NCI-H1694 treated with DMSO at 0.1 percent for 48 hours (cell line): ENCODE measurements at regions not wholly inside any gene's neighbourhood (a gene's known extent, or its start where the extent isn't known, plus 50 kb on each side); places are given as distances from the start of the nearest gene placed in this dataset.
"Not testable (repeated sequence)": the region's sequence is repeated elsewhere in the genome, so short reads cannot be mapped to it uniquely, and the experiment has no call there.

Experiments
- DNase-seq: peaks from one replicate; lab custom pipeline; 2025; lab: John Stamatoyannopoulos, UW

DNA sequence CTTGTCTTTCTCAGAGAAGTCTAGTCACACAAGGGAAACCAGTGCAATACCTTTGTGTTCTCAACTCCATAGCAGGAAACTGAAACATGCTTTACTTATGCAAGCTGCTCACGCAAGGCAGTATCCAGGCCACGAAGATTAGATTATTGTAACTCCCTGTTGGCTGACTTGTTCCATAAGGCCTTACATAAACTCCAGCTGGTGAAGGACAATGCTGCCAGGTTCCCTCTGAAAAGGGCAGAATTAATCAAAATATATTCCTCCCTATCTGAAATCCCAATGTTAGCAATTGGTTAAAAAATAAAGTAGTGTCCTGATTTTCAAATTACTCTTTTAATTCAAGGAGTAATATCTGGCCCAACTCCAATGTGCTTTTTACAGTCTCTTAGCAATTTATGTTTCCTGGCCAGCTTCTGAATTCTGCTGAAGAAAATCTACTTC, 966.6 kb downstream of the HACE1 start:
- peak; percentile 3 for DNase-seq

DNA sequence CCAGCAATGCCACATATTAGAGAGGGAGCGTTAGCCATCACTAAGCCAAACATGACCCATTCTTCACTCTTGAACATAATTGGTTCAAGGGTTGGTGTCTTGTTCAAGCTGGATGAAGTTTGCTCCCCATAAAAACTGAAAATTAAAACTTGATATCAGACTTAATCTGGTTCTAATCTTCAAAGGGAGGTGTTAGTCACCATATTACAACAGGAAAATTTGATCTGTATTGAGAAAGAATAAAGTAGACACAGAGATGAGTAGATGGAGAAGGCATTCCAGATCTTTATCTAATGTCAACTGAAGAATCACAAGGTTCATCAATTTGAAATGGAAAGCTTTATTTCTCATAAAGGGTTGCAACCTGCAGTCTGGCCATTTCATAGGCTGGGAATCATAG, 972.8 kb downstream of the HACE1 start:
- no peak for DNase-seq

DNA sequence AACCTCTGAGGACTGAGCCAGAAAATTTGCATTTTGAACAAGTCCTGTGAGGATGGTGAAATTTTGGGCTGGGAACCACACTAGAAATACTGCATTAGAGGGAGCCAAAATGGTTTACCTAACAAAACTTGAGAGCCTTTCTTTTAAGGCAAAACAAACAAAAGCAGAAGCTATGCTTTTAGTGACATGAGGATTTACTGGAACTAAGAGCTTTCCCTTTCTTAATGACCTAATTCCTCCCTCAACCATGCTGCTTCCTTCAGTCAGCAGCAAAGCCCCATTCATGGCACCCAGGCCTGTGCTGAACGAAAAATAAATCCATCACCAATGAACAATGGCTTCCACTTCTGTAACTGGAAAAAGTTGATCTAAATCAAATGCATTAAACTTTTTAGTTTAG, 974.3 kb downstream of the HACE1 start:
- DNase-seq = no peak

DNA sequence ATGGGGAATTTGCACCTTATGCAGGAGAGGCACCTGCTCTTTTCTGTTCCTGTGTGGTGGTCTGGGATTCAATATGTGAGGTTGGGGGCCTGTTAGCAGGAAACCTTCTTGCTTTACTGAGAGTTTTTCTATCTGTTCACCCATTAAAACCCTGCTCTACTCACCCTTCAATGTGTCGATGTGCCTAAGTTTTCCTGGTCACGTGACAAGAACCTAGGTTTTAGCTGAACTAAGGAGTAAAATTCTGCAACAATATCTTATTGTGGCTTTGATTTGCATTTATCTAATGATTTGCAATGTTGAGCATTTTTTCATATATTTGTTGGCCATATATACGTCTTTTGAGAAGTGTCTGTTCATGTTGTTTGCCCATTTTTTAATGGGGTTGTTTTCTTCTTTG, 979.9 kb downstream of the HACE1 start:
- DNase-seq = no peak

DNA sequence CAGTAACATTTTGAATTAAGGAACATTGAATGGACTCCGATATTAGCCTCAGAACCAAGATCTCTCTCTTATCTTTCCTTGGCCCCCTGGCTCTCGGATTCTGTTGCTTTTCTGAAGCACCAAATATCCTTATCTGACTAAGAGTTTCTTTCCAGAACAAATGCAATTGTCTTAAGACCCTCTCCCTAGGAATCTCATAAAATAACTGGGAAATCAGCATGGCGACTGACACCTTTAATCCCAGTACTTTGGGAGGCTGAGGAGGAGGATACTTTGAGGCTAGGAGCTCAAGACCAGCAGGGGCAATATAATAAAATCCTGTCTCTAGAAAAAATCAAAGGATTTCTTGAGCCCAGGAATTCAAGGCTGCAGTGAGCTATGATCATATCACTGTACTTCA, 984.5 kb downstream of the HACE1 start:
- no peak for DNase-seq

DNA sequence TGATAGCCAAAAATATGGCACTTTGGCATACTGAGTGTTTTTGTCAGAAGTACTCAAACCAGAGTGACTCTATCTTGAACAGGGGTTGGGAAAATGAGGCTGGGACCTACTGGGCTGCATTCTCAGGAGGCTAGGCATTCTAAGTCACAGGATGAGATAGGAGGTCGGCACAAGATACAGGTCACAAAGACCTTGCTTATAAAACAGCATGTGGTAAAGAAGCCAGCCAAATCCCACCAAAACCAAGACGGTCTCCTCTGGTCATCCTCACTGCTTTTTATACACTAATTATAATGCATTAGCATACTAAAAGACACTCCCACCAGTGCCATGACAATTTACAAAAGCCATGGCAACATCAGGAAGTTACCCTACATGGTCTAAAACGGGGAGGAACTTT, 985.1 kb downstream of the HACE1 start:
- DNase-seq = no peak

DNA sequence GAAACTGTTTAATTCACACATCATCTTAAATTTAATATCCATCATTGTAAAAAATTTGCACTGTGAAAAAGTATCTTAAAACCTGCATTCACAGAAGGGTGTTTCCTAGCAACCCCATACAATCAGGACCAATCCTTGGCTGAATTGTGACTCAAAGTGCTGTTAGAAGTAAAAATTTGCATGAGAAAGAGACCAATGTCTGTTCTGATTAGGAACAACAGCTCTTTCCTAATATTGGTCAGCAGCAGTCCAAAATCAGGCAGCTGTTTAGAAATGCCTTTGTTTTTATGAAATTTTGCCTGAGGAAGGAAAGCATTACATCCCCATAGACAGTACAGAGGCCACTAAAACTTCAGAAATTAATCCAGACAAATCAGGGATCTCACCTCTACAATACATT, 987.0 kb downstream of the HACE1 start:
- no peak for DNase-seq

DNA sequence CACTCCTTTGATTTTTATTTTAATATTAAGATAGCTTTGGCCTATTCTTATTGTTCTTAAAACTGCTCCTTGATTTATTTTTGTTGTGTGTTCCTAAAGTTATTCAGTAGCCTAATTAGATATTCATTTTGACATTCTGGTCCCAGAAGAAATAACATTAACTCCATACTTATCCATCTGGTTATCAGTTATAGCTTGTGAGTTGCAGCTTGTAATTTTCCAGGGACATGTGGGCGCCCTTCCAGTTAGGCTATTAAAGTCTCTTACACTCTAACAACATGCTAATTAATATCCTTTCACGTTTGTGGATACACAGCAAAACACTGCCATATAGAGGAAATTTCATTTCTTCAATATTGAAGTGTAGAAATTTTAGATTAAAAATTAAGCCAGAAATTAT, 987.5 kb downstream of the HACE1 start:
- peak; percentile 30 for DNase-seq

DNA sequence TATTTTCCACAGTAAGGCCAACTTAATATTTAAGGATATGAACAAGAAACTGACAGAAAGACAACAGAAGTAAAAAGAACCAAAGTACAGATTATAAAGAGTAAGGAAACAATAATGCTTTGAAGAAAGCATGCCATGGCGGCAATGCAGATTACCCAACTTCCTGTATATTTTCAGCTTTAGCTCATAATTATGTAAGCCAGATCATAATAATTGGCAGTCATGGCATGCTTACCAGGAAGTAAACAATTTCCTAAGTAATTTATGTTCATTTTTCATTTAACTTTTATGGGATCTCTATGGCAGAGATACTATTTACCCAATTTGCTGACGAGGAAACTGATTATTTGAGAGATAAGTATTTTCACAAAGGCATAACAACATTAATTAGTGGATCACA, 988.7 kb downstream of the HACE1 start:
- no peak for DNase-seq

DNA sequence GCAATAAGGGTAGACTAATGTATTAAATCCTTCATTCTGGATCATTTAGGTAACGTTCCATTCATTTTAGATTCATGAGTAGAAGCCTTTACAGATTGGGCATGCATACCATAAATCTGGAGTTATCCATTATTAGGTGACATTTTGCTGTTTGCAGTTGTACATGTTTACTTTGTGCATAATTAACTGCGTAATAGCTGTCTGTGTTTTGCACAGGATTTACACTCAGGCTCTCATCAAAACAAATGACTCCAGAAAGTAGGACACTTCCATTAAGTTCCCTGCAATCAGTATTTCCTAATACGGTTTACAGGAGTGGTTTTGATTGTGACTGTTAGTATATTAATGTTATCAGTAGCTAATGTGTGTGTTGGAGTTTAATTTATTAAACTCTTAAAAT, 997.4 kb downstream of the HACE1 start:
- DNase-seq = no peak

DNA sequence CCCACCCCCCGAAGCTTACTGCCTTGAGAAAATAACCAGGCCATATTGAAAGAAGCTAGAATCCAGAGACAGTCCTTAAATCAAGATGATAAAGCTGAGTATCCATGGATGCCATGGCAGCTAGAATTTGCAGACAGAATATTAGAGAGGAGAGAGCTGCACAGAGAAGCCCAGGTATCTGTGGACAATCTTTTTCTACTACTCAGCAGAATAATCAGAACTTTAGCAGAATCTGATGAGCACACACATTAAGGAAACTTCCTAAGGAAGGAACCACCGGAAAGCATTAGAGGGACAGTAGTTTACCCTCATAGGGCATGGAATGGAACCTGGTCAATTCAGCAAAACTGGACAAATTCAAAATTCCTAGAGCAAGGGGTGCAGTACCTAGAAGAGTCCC, 1001.7 kb downstream of the HACE1 start:
- DNase-seq = no peak

DNA sequence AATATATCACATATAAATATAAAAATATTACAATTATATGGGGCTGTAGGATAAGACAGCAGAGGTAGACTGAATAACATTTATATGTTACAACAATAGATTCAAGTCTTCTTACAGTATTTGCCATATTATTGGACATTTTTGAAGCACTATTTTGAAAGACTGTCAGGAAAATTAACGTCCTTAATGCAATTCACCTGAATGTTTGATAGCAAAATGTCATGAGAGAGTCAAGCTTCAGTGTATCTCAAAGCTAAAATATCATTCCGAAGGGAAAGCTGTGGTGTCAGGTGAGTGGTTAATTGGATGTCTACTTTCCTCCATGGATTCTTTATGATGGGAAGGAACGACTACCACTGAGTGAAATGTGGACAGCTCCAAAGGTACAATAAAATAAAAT, 1004.0 kb downstream of the HACE1 start:
- DNase-seq = no peak

DNA sequence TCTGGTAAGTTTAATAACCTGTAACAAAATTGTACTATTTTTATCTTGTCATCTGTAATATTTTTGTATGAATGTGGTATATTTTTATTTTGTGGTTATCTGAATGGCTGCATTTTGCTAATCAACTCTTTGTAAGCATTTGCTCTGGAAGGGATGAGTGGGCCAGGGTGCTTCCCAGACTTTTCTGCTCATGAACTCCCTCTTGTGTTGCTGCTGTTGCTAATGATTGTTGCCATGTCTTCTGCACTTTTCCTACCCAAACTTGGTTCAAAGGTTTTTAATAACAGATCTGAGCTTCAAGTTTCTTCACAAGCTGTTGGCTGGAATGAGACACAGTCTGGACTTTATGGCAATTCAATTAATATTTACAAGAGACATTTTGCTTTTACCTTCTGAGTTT, 1005.7 kb downstream of the HACE1 start:
- no peak for DNase-seq

DNA sequence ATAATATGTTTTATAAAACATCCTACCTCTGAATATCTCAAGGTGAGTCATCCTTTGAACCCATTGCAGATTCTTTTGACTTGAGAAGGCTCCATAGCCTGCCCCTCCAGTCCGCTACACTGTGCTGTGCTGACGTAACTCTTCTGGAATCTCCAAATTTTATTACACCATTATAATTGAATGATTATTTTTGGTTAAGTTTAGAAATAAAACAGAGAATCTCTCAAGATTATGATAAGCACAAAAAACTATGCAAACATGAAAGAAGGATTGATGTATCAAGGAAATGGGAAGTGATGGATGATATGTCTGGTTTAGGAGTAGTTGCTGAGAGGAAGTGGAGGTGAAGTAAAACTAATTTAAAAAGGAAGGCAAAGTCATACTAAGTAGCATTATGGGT, 1021.3 kb downstream of the HACE1 start:
- no peak for DNase-seq

DNA sequence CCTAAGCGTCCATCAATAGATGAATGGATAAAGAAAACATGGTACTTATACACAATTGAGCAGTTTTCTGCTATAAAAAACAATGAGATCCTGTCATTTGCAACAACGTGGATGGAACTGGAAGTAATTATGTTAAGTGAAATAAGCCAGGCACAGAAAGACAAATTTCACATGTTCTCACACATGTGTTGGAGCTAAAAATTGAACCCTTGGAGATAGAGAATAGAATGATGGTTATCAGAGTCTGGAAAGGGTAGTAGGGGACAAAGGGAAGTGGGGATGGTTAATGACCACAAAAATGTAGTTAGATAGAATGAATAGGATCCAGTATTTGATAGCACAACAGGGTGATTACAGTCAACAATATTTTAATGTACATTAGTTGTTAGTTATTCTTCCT, 1033.5 kb downstream of the HACE1 start:
- DNase-seq = no peak

DNA sequence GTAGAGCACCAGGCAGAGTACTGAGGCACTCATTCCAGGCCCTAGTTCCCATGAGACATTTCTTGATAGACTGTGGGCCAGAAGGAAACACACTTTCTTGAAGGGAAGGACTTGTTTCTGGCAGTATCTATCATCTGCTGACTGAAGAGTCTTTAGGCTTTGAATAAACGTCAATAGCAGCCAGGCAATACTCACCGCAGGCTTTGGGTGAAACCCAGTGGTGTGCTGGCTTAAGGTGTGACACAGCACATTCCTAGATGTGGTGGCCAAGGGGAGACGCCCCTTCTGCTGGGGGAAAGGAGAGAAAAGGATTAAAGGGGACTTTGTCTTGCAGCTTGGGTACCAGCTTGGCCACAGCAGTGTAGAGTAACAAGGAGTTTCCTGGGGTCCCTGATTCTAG, 1039.6 kb downstream of the HACE1 start:
- DNase-seq = no peak

DNA sequence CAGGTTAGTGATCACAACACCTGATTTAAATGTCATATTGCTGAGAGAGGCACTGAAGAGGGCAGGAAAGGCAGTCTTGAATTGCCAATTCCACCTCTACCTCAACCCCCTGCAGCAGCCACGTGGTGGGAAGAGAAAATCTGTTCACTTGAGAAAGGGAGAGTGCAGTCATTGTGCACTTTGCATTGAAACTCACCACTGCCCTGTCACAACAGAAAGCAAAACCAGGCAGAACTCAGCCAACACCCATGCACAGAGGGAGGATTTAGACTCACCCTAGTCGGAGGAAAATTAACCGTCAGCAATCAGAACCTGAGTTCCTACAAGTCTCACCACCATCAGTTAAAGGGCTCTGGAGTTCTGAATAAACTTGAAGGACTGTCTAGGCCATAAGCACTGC, 1040.2 kb downstream of the HACE1 start:
- DNase-seq = no peak

DNA sequence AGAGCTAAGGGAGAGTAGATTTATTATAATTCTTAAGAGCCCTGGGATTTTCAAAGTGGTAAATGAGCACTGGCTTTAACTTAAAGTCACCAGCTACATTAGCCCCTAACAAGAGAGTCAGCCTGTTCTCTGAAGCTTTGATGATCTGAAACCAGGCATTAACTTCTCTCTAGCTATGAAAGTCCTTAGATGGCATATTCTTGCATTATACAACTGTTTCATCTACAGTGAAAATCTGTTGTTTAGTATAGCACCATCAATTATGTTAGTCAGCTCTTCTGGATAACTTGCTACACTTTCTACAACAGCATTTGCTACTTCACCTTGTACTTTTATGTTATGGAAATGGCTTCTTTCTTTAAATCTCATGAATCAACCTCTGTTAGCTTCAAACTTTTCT, 1046.7 kb downstream of the HACE1 start:
- no peak for DNase-seq

DNA sequence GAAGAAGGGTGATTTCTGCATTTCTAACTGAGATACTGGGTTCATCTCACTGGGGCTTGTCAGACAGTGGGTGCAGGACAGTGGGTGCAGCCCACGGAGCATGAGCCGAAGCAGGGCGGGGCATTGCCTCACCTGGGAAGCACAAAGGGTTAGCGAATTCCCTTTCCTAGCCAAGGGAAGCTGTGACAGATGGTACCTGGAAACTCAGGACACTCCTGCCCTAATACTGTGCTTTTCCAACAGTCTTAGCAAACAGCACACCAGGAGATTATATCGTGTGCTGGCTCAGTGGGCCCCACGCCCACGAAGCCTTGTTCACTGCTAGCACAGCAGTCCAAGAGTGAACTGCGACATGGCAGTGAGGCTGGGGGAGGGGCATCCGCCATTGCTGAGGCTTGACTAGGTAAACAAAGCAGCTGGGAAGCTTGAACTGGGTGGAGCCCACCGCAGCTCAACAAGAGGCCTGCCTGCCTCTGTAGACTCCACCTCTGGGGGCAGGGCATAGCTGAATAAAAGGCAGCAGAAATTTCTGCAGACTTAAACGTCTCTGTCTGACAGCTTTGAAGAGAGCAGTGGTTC, 1057.7 kb downstream of the HACE1 start:
- not testable (repeated sequence) for DNase-seq

DNA sequence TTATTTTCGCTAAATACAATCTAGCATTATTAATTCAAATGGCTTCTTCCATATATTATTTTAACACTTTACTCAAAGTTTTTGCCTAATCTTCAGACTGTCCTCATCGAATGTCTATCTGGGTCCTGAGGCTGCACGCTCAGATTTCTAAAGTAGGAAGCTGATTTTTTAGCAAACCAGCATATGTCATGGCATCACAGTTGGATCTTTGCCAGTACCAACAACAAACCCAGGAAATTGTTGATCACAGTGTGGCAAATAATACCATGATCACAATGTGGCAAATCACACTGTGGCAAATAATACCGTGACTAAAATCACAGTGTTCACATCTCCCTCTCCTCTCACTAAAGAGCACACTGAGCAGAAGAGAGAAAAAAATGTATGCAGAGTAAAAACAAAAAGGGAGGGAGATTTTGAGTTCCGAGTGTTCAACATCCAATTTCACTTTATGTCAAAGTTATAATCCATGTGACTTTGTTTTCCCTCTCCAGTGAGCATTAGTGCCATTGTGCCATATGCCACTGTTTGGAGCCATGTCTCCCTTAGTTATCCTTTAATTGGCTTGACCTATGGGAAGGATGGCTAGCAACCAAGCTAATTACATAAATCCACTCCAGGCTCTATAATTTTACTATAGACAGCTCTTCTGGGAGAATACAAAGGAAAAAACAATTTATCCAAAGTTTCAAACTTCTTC, 1059.6 kb downstream of the HACE1 start:
- peak; percentile 83 for DNase-seq

DNA sequence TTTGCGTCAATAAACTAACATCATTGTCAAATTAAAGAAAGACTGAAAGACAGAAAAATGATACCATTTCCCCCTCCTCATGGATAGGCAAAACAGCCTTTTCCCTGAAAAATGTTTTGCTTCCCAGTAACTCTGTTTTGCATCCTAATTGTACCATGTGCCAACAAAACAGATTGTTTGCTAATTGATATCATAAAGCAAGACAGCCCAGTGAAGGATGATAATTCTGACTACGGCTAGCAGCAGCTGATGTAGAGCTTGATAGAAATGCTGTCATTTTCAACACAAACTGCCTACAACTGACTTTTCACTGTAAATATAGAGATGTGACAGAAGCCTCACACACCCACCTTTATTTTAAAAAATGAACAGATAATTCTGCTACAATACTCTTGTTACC, 1061.6 kb downstream of the HACE1 start:
- peak; percentile 78 for DNase-seq

DNA sequence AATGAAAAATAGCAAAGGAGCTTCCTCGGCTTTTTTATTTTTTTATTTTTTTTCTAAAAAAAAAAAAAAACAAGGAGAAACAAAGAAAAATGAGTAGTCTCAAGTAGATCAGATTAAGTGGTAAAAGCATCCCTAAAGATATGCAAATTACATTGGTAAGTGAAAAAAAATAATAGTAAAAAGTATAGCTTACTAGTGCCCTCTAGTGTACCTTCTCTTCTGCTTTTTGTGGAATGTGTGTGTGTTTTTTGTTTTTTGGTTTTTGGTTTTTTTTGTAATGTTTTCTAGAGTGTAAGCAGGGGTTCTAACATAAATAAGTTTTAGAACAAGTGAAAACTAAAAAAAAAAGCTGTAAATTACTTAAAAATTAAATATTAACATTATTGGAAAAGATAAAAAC, 1062.0 kb downstream of the HACE1 start:
- peak; percentile 67 for DNase-seq

DNA sequence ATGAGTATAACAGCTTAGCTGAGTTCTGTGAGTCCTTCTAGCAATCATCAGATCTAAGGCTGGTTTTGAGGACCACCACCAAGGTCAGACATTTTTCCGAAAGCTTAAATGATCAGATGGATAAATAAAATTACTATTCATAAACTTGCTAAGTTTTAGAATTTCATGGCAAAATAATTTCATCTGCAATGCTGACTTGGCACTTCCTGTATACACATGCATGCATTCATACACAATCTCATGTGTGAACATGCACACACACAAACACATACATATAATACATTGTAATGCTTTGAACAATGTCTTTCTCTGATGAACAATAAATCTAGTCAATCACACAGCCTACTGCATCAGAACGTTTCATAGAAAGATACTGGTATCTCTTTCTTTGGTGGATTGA, 1068.3 kb downstream of the HACE1 start:
- DNase-seq = no peak

DNA sequence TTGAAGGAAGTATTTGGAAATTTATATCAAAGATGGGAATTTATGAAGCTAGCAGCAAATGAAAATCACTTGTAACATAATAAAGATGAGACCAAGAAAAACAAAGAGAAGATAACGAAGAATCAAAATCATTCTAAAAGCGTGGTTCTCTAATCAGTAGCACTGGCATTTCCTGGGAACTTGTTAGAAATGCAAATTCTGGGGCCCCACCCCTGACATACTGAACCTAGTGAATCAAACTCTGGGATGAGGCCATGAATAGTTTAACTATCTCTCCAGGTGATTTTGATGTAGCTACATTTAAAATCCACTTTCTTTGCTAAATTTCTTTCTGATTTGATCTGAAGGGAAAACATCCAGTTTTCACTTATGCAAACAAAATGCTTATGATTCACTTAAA, 1075.6 kb downstream of the HACE1 start:
- DNase-seq = no peak
